Glutamatergic neuron (in vitro differentiated cells): ENCODE measurements at regions not wholly inside any gene's neighbourhood (a gene's known extent, or its start where the extent isn't known, plus 50 kb on each side); places are given as distances from the start of the nearest gene placed in this dataset.
A peak's percentile ranks its signal among the peaks of the same experiment; 100 is the strongest.

Source experiments
- DNase-seq: peaks from one replicate; pipeline ENCODE4 v3.0.0; 2022
- H3K27ac Mint-ChIP-seq: one replicate; pipeline ENCODE4 v1.8.0; 2020; ENCODE audit warnings: mild to moderate bottlenecking, mixed read lengths, inconsistent platforms; ENCODE audit not compliant: unreplicated experiment
- H3K27me3 Mint-ChIP-seq: one replicate; pipeline ENCODE4 v1.8.0; 2020; ENCODE audit warnings: mild to moderate bottlenecking, moderate library complexity, mixed read lengths, inconsistent platforms; ENCODE audit not compliant: unreplicated experiment
- H3K36me3 Mint-ChIP-seq: one replicate; pipeline ENCODE4 v1.8.0; 2020; ENCODE audit warnings: mild to moderate bottlenecking, mixed read lengths, inconsistent platforms; ENCODE audit not compliant: unreplicated experiment
- H3K4me1 Mint-ChIP-seq: one replicate; pipeline ENCODE4 v1.8.0; 2020; ENCODE audit warnings: mild to moderate bottlenecking, low read depth, mixed read lengths, inconsistent platforms; ENCODE audit not compliant: unreplicated experiment
- H3K4me3 Mint-ChIP-seq: one replicate; pipeline ENCODE4 v1.8.0; 2020; ENCODE audit warnings: mild to moderate bottlenecking, mixed read lengths, inconsistent platforms; ENCODE audit not compliant: unreplicated experiment
- H3K9me3 Mint-ChIP-seq: one replicate; pipeline ENCODE4 v1.8.0; 2020; ENCODE audit warnings: mild to moderate bottlenecking, moderate library complexity, mixed read lengths, inconsistent platforms; ENCODE audit not compliant: unreplicated experiment
- CTCF ChIP-seq: fragments of 200-600 bp; sonication (generic); IDR thresholded peaks from one replicate; pipeline ENCODE4 v1.5.0; 2021; ENCODE audit not compliant: partially characterized antibody, unreplicated experiment

- H3K36me3 Mint-ChIP-seq: no peaks in the 10 kb centered on the region
- peaks cover 18% of the 10 kb centered on the region for H3K4me1 Mint-ChIP-seq
- no peak overlapping the region for H3K27ac Mint-ChIP-seq
- no peak for DNase-seq
- peak overlapping the region; percentile 47 for H3K4me3 Mint-ChIP-seq
- no peak for TF ChIP-seq CTCF
- H3K27me3 Mint-ChIP-seq: peaks cover 6% of the 10 kb centered on the region
- H3K9me3 Mint-ChIP-seq: peaks cover 8% of the 10 kb centered on the region
Measured at GRCh38 chrX:40170830-40171512, 73.2 kb upstream of the BCOR start.

- Mint-ChIP-seq H3K27me3 (peaks cover 7% of the 10 kb centered on the region), H3K4me3 (peak overlapping the region; percentile 52), H3K9me3 (peaks cover 6% of the 10 kb centered on the region), H3K4me1 (peaks cover 24% of the 10 kb centered on the region), H3K27ac (peak overlapping the region; percentile 72), H3K36me3 (no peaks in the 10 kb centered on the region)
- TF ChIP-seq CTCF: peak; percentile 56
- peak; percentile 70 for DNase-seq
Measured at GRCh38 chrX:40169193-40170101, 71.7 kb upstream of the BCOR start.

- Mint-ChIP-seq H3K9me3 (peaks cover 6% of the 10 kb centered on the region), H3K27ac (no peak overlapping the region), H3K4me1 (peaks cover 21% of the 10 kb centered on the region), H3K36me3 (no peaks in the 10 kb centered on the region), H3K4me3 (peak overlapping the region; percentile 63), H3K27me3 (peaks cover 7% of the 10 kb centered on the region)
- TF ChIP-seq CTCF: no peak
- no peak for DNase-seq
Measured at GRCh38 chrX:40168480-40169011, 70.8 kb upstream of the BCOR start.

GRCh38 chrX:40167850-40168479 lies 70.2 kb upstream of the BCOR start:
- peak overlapping the region; percentile 63 for H3K4me3 Mint-ChIP-seq
- peaks cover 19% of the 10 kb centered on the region for H3K4me1 Mint-ChIP-seq
- H3K36me3 Mint-ChIP-seq: no peaks in the 10 kb centered on the region
- DNase-seq: peak; percentile 48
- peaks cover 7% of the 10 kb centered on the region for H3K27me3 Mint-ChIP-seq
- no peak overlapping the region for H3K27ac Mint-ChIP-seq
- TF ChIP-seq CTCF: no peak
- peaks cover 5% of the 10 kb centered on the region for H3K9me3 Mint-ChIP-seq
